GM12878 (cell line): ENCODE measurements at regions not wholly inside any gene's neighbourhood (a gene's known extent, or its start where the extent isn't known, plus 50 kb on each side); places are given as distances from the start of the nearest gene placed in this dataset.

Experiments
- EED ChIP-seq: sonication (generic); IDR thresholded peaks from 2 replicates; pipeline ENCODE4 v1.6.1; 2016; ENCODE audit warnings: antibody characterized with exemption, low read depth
- GABPA ChIP-seq: IDR thresholded peaks from 2 replicates; pipeline ENCODE4 v1.6.1; 2014; ENCODE audit warnings: antibody characterized with exemption, low read depth, mild to moderate bottlenecking, inconsistent platforms
- NFIC ChIP-seq: IDR thresholded peaks from 2 replicates; pipeline ENCODE4 v1.6.1; 2012; ENCODE audit warnings: low read depth, mild to moderate bottlenecking, inconsistent platforms, low read length, moderate library complexity
- SUPT20H ChIP-seq: IDR thresholded peaks from 2 replicates; pipeline ENCODE4 v1.6.1; 2011; ENCODE audit warnings: low read depth, mild to moderate bottlenecking, low read length, moderate library complexity, borderline replicate concordance; ENCODE audit not compliant: control insufficient read depth
- TF ChIP-seq, protein P1 (sequence below): fragments of 450-650 bp; conservative IDR thresholded peaks from 2 replicates; pipeline ENCODE4 v1.6.1; 2017; ENCODE audit warnings: mild to moderate bottlenecking, moderate library complexity
- TF ChIP-seq, protein P2 (sequence below): fragments of 450-650 bp; formaldehyde crosslinking; IDR thresholded peaks from 2 replicates; pipeline ENCODE4 v1.4.0; 2022; ENCODE audit warnings: mild to moderate bottlenecking, moderate library complexity
- TF ChIP-seq, protein P3 (sequence below): fragments of 450-650 bp; IDR thresholded peaks from 2 replicates; pipeline ENCODE4 v1.6.1; 2017; ENCODE audit warnings: mild to moderate bottlenecking, moderate library complexity

DNA sequence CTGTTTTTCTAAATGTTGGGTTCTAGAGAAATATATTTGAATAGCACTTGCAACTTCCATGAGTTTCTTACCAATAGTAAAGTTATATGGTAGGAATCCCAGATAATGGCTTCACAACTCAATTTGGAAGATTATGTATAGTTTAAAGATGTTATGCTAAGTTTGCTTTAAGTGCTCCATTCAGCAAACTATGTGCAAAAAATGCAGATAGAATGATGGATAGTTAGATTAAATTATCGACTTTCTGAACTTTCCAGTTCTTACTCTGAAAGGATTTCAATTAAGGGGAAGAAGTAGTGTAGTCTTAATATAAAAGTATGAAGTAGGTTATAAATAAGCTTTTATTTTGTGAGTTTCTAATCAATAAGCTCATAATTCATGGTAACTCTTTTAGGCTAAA lies 60.7 kb upstream of the NFKB1 start (continued):
- TF ChIP-seq, protein P1, sequence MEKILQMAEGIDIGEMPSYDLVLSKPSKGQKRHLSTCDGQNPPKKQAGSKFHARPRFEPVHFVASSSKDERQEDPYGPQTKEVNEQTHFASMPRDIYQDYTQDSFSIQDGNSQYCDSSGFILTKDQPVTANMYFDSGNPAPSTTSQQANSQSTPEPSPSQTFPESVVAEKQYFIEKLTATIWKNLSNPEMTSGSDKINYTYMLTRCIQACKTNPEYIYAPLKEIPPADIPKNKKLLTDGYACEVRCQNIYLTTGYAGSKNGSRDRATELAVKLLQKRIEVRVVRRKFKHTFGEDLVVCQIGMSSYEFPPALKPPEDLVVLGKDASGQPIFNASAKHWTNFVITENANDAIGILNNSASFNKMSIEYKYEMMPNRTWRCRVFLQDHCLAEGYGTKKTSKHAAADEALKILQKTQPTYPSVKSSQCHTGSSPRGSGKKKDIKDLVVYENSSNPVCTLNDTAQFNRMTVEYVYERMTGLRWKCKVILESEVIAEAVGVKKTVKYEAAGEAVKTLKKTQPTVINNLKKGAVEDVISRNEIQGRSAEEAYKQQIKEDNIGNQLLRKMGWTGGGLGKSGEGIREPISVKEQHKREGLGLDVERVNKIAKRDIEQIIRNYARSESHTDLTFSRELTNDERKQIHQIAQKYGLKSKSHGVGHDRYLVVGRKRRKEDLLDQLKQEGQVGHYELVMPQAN, result no peak
- TF ChIP-seq NFIC, result no peak
- TF ChIP-seq, protein P2, sequence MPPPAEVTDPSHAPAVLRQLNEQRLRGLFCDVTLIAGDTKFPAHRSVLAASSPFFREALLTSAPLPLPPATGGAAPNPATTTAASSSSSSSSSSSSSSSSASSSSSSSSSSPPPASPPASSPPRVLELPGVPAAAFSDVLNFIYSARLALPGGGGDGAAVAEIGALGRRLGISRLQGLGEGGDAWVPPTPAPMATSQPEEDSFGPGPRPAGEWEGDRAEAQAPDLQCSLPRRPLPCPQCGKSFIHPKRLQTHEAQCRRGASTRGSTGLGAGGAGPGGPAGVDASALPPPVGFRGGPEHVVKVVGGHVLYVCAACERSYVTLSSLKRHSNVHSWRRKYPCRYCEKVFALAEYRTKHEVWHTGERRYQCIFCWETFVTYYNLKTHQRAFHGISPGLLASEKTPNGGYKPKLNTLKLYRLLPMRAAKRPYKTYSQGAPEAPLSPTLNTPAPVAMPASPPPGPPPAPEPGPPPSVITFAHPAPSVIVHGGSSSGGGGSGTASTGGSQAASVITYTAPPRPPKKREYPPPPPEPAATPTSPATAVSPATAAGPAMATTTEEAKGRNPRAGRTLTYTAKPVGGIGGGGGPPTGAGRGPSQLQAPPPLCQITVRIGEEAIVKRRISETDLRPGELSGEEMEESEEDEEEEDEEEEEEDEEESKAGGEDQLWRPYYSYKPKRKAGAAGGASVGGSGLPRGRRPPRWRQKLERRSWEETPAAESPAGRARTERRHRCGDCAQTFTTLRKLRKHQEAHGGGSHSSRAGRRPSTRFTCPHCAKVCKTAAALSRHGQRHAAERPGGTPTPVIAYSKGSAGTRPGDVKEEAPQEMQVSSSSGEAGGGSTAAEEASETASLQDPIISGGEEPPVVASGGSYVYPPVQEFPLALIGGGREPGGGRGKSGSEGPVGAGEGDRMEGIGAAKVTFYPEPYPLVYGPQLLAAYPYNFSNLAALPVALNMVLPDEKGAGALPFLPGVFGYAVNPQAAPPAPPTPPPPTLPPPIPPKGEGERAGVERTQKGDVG (CRISPR knock-in tag), result no peak
- no peak for TF ChIP-seq GABPA
- TF ChIP-seq, protein P3, sequence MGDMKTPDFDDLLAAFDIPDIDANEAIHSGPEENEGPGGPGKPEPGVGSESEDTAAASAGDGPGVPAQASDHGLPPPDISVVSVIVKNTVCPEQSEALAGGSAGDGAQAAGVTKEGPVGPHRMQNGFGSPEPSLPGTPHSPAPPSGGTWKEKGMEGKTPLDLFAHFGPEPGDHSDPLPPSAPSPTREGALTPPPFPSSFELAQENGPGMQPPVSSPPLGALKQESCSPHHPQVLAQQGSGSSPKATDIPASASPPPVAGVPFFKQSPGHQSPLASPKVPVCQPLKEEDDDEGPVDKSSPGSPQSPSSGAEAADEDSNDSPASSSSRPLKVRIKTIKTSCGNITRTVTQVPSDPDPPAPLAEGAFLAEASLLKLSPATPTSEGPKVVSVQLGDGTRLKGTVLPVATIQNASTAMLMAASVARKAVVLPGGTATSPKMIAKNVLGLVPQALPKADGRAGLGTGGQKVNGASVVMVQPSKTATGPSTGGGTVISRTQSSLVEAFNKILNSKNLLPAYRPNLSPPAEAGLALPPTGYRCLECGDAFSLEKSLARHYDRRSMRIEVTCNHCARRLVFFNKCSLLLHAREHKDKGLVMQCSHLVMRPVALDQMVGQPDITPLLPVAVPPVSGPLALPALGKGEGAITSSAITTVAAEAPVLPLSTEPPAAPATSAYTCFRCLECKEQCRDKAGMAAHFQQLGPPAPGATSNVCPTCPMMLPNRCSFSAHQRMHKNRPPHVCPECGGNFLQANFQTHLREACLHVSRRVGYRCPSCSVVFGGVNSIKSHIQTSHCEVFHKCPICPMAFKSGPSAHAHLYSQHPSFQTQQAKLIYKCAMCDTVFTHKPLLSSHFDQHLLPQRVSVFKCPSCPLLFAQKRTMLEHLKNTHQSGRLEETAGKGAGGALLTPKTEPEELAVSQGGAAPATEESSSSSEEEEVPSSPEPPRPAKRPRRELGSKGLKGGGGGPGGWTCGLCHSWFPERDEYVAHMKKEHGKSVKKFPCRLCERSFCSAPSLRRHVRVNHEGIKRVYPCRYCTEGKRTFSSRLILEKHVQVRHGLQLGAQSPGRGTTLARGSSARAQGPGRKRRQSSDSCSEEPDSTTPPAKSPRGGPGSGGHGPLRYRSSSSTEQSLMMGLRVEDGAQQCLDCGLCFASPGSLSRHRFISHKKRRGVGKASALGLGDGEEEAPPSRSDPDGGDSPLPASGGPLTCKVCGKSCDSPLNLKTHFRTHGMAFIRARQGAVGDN, result no peak
- no peak for TF ChIP-seq EED
- TF ChIP-seq SUPT20H, result no peak
